Mesodermal cell (in vitro differentiated cells): ENCODE measurements at regions not wholly inside any gene's neighbourhood (a gene's known extent, or its start where the extent isn't known, plus 50 kb on each side); places are given as distances from the start of the nearest gene placed in this dataset.

Source experiments
- H3K27ac ChIP-seq: 2 replicates; pipeline ENCODE4 v1.7.0; 2013; ENCODE audit warnings: mild to moderate bottlenecking, low read depth, low read length, moderate library complexity; ENCODE audit not compliant: severe bottlenecking
- H3K36me3 ChIP-seq: 2 replicates; pipeline ENCODE4 v1.7.1; 2013; ENCODE audit warnings: mild to moderate bottlenecking, low read length, moderate library complexity; ENCODE audit not compliant: control insufficient read depth, insufficient read depth
- H3K4me1 ChIP-seq: one replicate; pipeline ENCODE4 v1.7.1; 2013; ENCODE audit warnings: mild to moderate bottlenecking, low read length; ENCODE audit not compliant: insufficient read depth, control insufficient read depth, poor library complexity, severe bottlenecking
- H3K4me3 ChIP-seq: 2 replicates; pipeline ENCODE4 v1.7.0; 2013; ENCODE audit warnings: low read length, control low read depth, mild to moderate bottlenecking; ENCODE audit not compliant: insufficient read depth, poor library complexity, severe bottlenecking; ENCODE audit errors: extremely low read depth
- H3K9me3 ChIP-seq: 2 replicates; pipeline ENCODE4 v1.7.1; 2013; ENCODE audit warnings: mild to moderate bottlenecking, low read length, moderate library complexity; ENCODE audit not compliant: control insufficient read depth
- WGBS, 2 experiments: methylation state at CpG; one replicate each; pipeline ENCODE4 v1.1.5; 2013; ENCODE audit warnings: missing lambda C conversion rate in 2 of 2; ENCODE audit not compliant: insufficient coverage in 2 of 2; 5-methylcytosine and 5-hydroxymethylcytosine counted together

DNA sequence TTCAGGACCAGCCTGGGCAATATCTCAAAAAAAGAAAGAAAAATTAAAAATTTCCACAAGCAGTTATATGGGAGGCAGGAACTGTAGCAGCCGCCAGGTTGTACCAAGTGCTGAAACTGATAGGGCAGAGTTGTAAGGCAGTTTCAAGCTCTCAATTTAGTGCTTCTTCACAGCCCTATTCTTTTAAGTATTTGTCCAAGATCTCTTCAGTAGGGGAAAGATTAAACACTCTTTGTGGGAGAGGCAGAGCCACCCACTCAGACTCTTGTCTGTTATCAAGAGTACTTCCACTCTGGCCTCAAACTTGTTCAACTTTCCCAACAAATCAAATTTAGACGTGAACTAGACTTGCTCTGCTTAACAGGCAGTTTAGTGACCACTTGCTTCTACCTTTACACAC, 228.7 kb downstream of the REEP3 start:
- H3K4me3 ChIP-seq: no peak overlapping the region
- H3K36me3 ChIP-seq: no peaks in the 10 kb centered on the region
- H3K9me3 ChIP-seq: no peaks in the 10 kb centered on the region
- H3K27ac ChIP-seq: no peak overlapping the region
- peaks cover 7% of the 10 kb centered on the region for H3K4me1 ChIP-seq
- no CpG with 5 or more reads among the region's 2 CpGs for WGBS, 2 experiments

DNA sequence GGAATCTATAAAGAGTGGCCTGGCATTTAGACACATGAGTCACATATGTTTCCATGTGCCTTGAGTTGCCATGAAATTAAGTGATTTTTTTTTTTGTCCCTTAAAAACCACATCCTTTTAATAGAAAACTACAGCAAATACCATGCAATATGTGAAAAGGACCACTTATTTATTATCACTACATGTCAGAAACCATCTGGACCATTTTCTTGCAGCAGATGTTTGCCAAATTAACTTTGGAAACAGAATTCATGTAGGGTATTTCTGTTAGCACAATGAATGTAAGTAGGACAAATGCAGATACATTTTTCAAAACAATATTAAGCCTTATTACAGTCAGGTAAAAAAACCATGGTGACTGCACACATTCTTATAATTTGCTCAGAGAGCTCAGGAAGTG, 230.6 kb downstream of the REEP3 start:
- Histone ChIP-seq H3K4me1 (peaks cover 7% of the 10 kb centered on the region), H3K4me3 (no peak overlapping the region), H3K9me3 (no peaks in the 10 kb centered on the region), H3K27ac (no peak overlapping the region), H3K36me3 (no peaks in the 10 kb centered on the region)

- Histone ChIP-seq H3K36me3 (no peaks in the 10 kb centered on the region), H3K4me3 (no peak overlapping the region), H3K27ac (no peak overlapping the region), H3K4me1 (peaks cover 7% of the 10 kb centered on the region), H3K9me3 (no peaks in the 10 kb centered on the region)
- WGBS, 2 experiments: 96% methylated on average over 6 of the region's 6 CpGs
Measured at GRCh38 chr10:63752318-63752717, 231.1 kb downstream of the REEP3 start.

GRCh38 chr10:63753808-63754207, 232.6 kb downstream of the REEP3 start:
- H3K9me3 ChIP-seq: no peaks in the 10 kb centered on the region
- no peak overlapping the region for H3K4me3 ChIP-seq
- no peaks in the 10 kb centered on the region for H3K36me3 ChIP-seq
- H3K27ac ChIP-seq: no peak overlapping the region
- peaks cover 7% of the 10 kb centered on the region for H3K4me1 ChIP-seq
- no CpG with 5 or more reads among the region's 2 CpGs for WGBS, 2 experiments

DNA sequence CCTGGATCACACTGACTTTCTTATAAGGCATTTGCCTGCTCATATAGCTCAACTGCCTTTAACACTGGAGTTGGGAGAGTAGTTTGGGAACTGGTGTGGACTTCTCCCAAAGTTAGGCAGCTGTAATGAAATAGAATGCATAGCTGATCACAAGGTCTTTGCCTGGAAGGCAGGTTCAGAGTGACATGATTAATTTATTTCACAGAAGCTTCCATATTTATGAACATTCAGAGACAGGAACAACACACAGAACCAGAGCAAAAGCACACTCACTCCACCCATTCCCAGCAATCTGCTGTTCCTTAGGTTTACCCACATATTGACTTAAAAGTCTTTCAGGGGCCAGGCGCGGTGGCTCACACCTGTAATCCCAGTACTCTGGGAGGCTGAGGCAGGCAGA, 234.2 kb downstream of the REEP3 start:
- no peaks in the 10 kb centered on the region for H3K36me3 ChIP-seq
- H3K27ac ChIP-seq: no peak overlapping the region
- H3K4me3 ChIP-seq: no peak overlapping the region
- H3K4me1 ChIP-seq: peaks cover 13% of the 10 kb centered on the region
- 83 to 96% methylated on average over 2 of the region's 2 CpGs for WGBS, 2 experiments
- no peaks in the 10 kb centered on the region for H3K9me3 ChIP-seq

DNA sequence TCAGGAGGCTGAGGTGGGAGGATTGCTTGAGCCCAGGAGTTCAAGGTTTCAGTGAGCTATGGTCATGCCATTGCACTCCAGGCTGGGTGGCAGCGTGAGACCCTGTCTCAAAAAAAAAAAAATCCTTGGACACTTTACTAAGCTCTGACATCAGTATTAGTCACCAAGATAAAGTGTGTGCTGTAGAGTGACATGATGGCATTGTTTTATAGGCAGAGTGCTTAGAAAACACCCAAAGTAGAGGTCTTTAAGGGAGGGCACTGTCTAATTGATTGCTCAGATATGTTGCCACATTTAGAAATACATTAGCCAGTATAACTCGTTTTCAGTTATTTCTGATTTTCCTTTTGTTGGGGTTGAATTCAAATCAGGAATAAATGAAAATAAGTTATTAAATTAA, 235.9 kb downstream of the REEP3 start:
- WGBS, 2 experiments: no CpG with 5 or more reads among the region's 2 CpGs
- Histone ChIP-seq H3K9me3 (no peaks in the 10 kb centered on the region), H3K36me3 (no peaks in the 10 kb centered on the region)

DNA sequence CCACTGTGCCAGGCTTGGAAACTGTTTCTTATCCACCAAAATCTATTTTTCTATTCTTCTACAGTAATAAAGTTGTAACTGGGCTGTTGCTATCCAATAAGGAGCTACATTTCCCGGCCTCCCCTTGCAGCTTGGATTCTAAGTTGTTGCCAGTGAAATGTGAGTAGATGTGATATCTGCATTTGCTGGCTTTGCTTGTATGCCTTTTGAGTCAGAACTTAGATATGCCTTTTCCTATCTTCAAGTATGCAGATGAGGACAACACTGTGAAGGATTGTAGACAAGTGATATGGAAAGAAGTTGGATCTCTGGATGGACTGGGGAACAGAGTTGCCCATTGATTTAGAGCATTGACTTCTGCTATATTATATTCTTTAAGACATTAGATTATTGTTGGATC, 236.9 kb downstream of the REEP3 start:
- WGBS, 2 experiments: 71% methylated on average over 1 of the region's 1 CpG; no CpG with 5 or more reads in 1 of the 2 experiments
- Histone ChIP-seq H3K4me1 (peaks cover 14% of the 10 kb centered on the region), H3K4me3 (no peak overlapping the region), H3K27ac (peak overlapping the region; percentile 78), H3K9me3 (no peaks in the 10 kb centered on the region), H3K36me3 (no peaks in the 10 kb centered on the region)

More for the DNA sequence above, 235.9 kb downstream of the REEP3 start:
- Histone ChIP-seq H3K27ac (no peak overlapping the region), H3K4me1 (peaks cover 14% of the 10 kb centered on the region), H3K4me3 (no peak overlapping the region)

GRCh38 chr10:63759335-63759734, 238.1 kb downstream of the REEP3 start:
- no peaks in the 10 kb centered on the region for H3K36me3 ChIP-seq
- H3K27ac ChIP-seq: no peak overlapping the region
- no peak overlapping the region for H3K4me3 ChIP-seq
- 98 to 99% methylated on average over 6 of the region's 7 CpGs for WGBS, 2 experiments
- no peaks in the 10 kb centered on the region for H3K9me3 ChIP-seq
- peaks cover 21% of the 10 kb centered on the region for H3K4me1 ChIP-seq

- no peaks in the 10 kb centered on the region for H3K36me3 ChIP-seq
- peak overlapping the region; percentile 66 for H3K27ac ChIP-seq
- no peak overlapping the region for H3K4me3 ChIP-seq
- WGBS, 2 experiments: 92 to 95% methylated on average over 4 of the region's 5 CpGs
- H3K4me1 ChIP-seq: peaks cover 18% of the 10 kb centered on the region
- H3K9me3 ChIP-seq: no peaks in the 10 kb centered on the region
Measured at GRCh38 chr10:63760034-63760707, 239.0 kb downstream of the REEP3 start.

GRCh38 chr10:63760708-63761047, 239.5 kb downstream of the REEP3 start:
- Histone ChIP-seq H3K4me1 (peaks cover 18% of the 10 kb centered on the region), H3K4me3 (no peak overlapping the region), H3K27ac (peak overlapping the region; percentile 66), H3K36me3 (no peaks in the 10 kb centered on the region), H3K9me3 (no peaks in the 10 kb centered on the region)
- 100% methylated on average over 1 of the region's 1 CpG for WGBS, 2 experiments

DNA sequence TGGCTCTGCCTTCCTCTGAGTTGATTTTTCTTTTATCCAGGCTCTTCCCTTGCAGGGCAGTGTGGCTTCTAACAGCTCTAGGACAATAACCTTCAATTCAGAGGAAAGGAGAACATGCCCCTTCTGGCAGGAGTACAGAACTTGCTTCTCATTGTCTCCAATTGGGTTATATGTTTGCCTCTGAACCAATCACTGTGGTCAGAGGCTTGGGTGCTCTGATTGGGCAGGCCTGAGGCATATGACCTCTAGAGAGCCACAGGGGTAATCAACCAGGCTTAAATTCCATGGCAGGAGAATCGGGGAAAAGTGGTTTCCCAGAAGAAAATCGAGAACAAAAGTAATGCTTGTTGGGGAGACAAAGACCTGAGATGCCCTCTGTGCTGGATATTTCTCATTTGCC, 240.0 kb downstream of the REEP3 start:
- Histone ChIP-seq H3K4me3 (no peak overlapping the region), H3K9me3 (no peaks in the 10 kb centered on the region), H3K36me3 (no peaks in the 10 kb centered on the region), H3K27ac (no peak overlapping the region), H3K4me1 (peaks cover 24% of the 10 kb centered on the region)
- 83 to 100% methylated on average over 1 to 2 of the region's 2 CpGs for WGBS, 2 experiments
